ENCODE measurements at regions not wholly inside any gene's neighbourhood (a gene's known extent, or its start where the extent isn't known, plus 50 kb on each side); places are given as distances from the start of the nearest gene placed in this dataset.

- no peak for TF ChIP-seq EZH2 (IDR thresholded peaks at IDR 0.05; ENCODE audit: low read depth, low read length, severe bottlenecking)
- TF ChIP-seq TCF12 (IDR thresholded peaks at IDR 0.05; ENCODE audit: low read depth, low read length), result no peak
- no peak for TF ChIP-seq CTCF (IDR thresholded peaks at IDR 0.05; ENCODE audit: control extremely low read depth in 1 of 3, insufficient read depth in 1 of 3, low read depth in 1 of 3, low read length in 3 of 3)
- no peak for TF ChIP-seq CEBPB (IDR thresholded peaks at IDR 0.05; ENCODE audit: low read depth, low read length)
- no peak for TF ChIP-seq RFX5 (IDR thresholded peaks at IDR 0.05; ENCODE audit: borderline replicate concordance, low read depth, low read length)
- no peak for TF ChIP-seq SP1 (IDR thresholded peaks at IDR 0.05; ENCODE audit: low read depth, low read length)
- no peak for TF ChIP-seq NANOG (IDR thresholded peaks at IDR 0.05; ENCODE audit: insufficient read depth, low read depth, low read length, poor library complexity, severe bottlenecking)
- no peak for TF ChIP-seq RAD21 (IDR thresholded peaks at IDR 0.05 in 1 of 2, conservative IDR thresholded peaks at IDR 0.05 in 1 of 2; ENCODE audit: low read depth in 2 of 2, low read length in 2 of 2)
- no peak for TF ChIP-seq TAF1 (IDR thresholded peaks at IDR 0.05; ENCODE audit: low read depth, low read length)
- TF ChIP-seq JUN (IDR thresholded peaks at IDR 0.05; ENCODE audit: low read depth, low read length), result no peak
Measured at GRCh38 chr13:106367361-106367971, 168.0 kb downstream of the EFNB2 start.
